Prostate gland (tissue), 2 donors: ENCODE measurements at regions not wholly inside any gene's neighbourhood (a gene's known extent, or its start where the extent isn't known, plus 50 kb on each side); places are given as distances from the start of the nearest gene placed in this dataset.

ENCODE experiments used
- DNase-seq: peaks from one replicate; pipeline ENCODE4 v3.0.0-alpha.2; 2019; ENCODE audit warnings: low spot score
- H3K27ac ChIP-seq, 2 donors: fragments of 200-600 bp; sonication (generic); 2 replicates each; pipeline ENCODE4 v1.5.1; 2017 to 2019
- H3K27me3 ChIP-seq: fragments of 200-600 bp; sonication (generic); replicated peaks from 2 replicates; pipeline ENCODE4 v1.5.1; 2019; ENCODE audit not compliant: insufficient read depth
- H3K36me3 ChIP-seq, 2 donors: fragments of 200-600 bp; sonication (generic); 1 replicate in 1 of 2; 2 replicates in 1 of 2; pipeline versions ENCODE4 v1.5.1 to v1.8.1; 2017 to 2019
- H3K4me1 ChIP-seq: fragments of 200-600 bp; sonication (generic); replicated peaks from 2 replicates; pipeline ENCODE4 v1.5.1; 2019
- H3K4me3 ChIP-seq, 2 donors: fragments of 200-600 bp; sonication (generic); 2 replicates each; pipeline ENCODE4 v1.5.1; 2017 to 2019
- H3K9me3 ChIP-seq: fragments of 200-600 bp; sonication (generic); 2 replicates; pipeline ENCODE4 v1.5.1; 2017
- POLR2A ChIP-seq: fragments of 450-650 bp; IDR thresholded peaks from one replicate; pipeline ENCODE4 v1.6.1; 2016; ENCODE audit warnings: antibody characterized with exemption, mild to moderate bottlenecking
- POLR2AphosphoS5 ChIP-seq: sonication (generic); formaldehyde crosslinking; IDR thresholded peaks from one replicate; pipeline ENCODE4 v1.6.1; 2017; ENCODE audit warnings: antibody characterized with exemption
- WGBS: methylation state at CpG from one replicate; pipeline ENCODE4 v1.1.5; 2018; 5-methylcytosine and 5-hydroxymethylcytosine counted together
- intact Hi-C: fragments of 100-400 bp; cut with DNase I; formaldehyde crosslinking; loops from one replicate; pipeline ENCODE4 v1.14.2; 2022
- TF ChIP-seq, protein P1 (sequence below), 4 experiments: fragments of 200-600 bp in 2 of 4; fragments of 450-650 bp in 2 of 4; sonication (generic) in 2 of 4; IDR thresholded peaks; 1 replicate in 3 of 4; 2 replicates in 1 of 4; pipeline ENCODE4 v1.5.1; 2016 to 2019; ENCODE audit warnings: antibody characterized with exemption in 4 of 4, mild to moderate bottlenecking in 2 of 4, moderate library complexity in 2 of 4

GRCh38 chr2:200733713-200734198 lies 78.0 kb upstream of the BZW1 start:
- Histone ChIP-seq H3K36me3 (no peaks in the 10 kb centered on the region), H3K9me3 (no peaks in the 10 kb centered on the region), H3K27ac (no peak overlapping the region), H3K27me3 (no peaks in the 10 kb centered on the region), H3K4me3 (no peak overlapping the region), H3K4me1 (no peaks in the 10 kb centered on the region)
- intact Hi-C loops: no loop called here
- DNase-seq: no peak
- TF ChIP-seq POLR2AphosphoS5 (no peak), POLR2A (no peak)
- TF ChIP-seq, protein P1, sequence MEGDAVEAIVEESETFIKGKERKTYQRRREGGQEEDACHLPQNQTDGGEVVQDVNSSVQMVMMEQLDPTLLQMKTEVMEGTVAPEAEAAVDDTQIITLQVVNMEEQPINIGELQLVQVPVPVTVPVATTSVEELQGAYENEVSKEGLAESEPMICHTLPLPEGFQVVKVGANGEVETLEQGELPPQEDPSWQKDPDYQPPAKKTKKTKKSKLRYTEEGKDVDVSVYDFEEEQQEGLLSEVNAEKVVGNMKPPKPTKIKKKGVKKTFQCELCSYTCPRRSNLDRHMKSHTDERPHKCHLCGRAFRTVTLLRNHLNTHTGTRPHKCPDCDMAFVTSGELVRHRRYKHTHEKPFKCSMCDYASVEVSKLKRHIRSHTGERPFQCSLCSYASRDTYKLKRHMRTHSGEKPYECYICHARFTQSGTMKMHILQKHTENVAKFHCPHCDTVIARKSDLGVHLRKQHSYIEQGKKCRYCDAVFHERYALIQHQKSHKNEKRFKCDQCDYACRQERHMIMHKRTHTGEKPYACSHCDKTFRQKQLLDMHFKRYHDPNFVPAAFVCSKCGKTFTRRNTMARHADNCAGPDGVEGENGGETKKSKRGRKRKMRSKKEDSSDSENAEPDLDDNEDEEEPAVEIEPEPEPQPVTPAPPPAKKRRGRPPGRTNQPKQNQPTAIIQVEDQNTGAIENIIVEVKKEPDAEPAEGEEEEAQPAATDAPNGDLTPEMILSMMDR (IDR thresholded peaks at IDR 0.05): no peak
- WGBS: 81% methylated on average over 3 of the region's 3 CpGs

DNA sequence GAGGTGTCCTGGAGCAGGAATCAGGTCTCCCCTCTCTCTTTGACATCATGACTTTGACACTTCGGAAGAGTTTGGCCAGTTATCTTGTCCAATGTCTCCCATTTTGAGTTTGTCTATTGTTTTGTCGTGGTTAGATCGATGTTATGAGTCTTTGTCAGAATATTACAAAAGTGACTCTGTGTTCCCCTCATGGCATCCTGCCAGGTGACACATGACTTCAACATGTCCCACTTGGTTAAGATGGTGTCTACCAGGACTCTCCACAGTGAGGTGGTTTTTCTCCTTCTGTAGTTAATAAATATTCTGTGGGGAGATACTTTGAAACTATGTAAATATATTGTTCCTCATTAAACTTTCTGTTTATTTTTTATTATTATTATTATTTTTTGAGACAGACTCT lies 76.6 kb upstream of the BZW1 start:
- Histone ChIP-seq H3K27me3 (no peaks in the 10 kb centered on the region), H3K4me1 (no peaks in the 10 kb centered on the region), H3K4me3 (no peak overlapping the region), H3K27ac (no peak overlapping the region), H3K36me3 (no peaks in the 10 kb centered on the region), H3K9me3 (no peaks in the 10 kb centered on the region)
- intact Hi-C loops: no loop called here
- no peak for DNase-seq
- WGBS: 69% methylated on average over 3 of the region's 3 CpGs
- TF ChIP-seq, protein P1 (IDR thresholded peaks at IDR 0.05): no peak
- no peak for TF ChIP-seq POLR2AphosphoS5
- no peak for TF ChIP-seq POLR2A

DNA sequence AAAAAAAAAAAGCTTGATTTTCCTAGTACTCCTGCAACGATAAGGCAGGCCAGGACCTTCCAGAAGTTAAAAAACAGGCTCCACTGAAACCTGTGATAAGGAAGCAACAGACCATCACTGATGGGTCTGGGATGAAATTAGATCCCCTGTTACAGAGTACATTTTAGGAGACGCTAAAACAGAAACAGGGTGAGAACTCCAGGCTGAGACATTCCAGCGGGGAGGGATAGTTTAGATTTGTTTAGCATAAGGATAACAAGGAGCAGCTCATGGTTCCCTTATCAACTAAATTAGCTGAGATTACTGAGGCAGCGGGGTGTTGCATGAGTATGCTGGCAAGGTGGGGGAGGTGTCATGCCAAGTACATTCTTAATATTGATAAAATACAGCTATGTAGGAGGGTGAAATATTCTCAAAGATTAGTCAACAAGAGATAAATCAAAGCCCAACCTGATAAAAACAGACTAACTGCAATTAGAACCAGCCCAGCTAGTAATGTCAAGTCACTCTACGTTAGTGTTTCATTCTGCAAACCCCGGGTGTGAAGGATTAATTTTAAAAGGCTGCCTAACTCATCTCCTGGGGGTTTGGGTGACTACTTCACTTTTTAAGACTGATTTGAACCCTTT lies 75.0 kb upstream of the BZW1 start:
- no peak overlapping the region for H3K4me3 ChIP-seq
- TF ChIP-seq POLR2AphosphoS5 (no peak), POLR2A (no peak)
- TF ChIP-seq, protein P1 (IDR thresholded peaks at IDR 0.05): no peak
- WGBS: 58% methylated on average over 6 of the region's 6 CpGs
- H3K27me3 ChIP-seq: no peaks in the 10 kb centered on the region
- no peaks in the 10 kb centered on the region for H3K36me3 ChIP-seq
- H3K9me3 ChIP-seq: no peaks in the 10 kb centered on the region
- intact Hi-C loops: no loop called here
- no peak for DNase-seq
- peaks cover 6% of the 10 kb centered on the region for H3K4me1 ChIP-seq
- H3K27ac ChIP-seq: no peak overlapping the region

- TF ChIP-seq, protein P1 (IDR thresholded peaks at IDR 0.05): no peak
- no peak for TF ChIP-seq POLR2AphosphoS5
- no peak for TF ChIP-seq POLR2A
- no peaks in the 10 kb centered on the region for H3K27me3 ChIP-seq
- 96% methylated on average over 4 of the region's 4 CpGs for WGBS
- H3K4me1 ChIP-seq: peaks cover 13% of the 10 kb centered on the region
- H3K4me3 ChIP-seq: no peak overlapping the region
- no peak overlapping the region for H3K27ac ChIP-seq
- no peaks in the 10 kb centered on the region for H3K9me3 ChIP-seq
- no peak for DNase-seq
- intact Hi-C loops: no loop called here
- H3K36me3 ChIP-seq: no peaks in the 10 kb centered on the region
Measured at GRCh38 chr2:200737585-200737984, 74.1 kb upstream of the BZW1 start.

- no peaks in the 10 kb centered on the region for H3K9me3 ChIP-seq
- H3K27ac ChIP-seq: no peak overlapping the region
- 93% methylated on average over 7 of the region's 7 CpGs for WGBS
- intact Hi-C loops: no loop called here
- H3K4me1 ChIP-seq: peaks cover 14% of the 10 kb centered on the region
- no peaks in the 10 kb centered on the region for H3K36me3 ChIP-seq
- H3K4me3 ChIP-seq: no peak overlapping the region
- DNase-seq: no peak
- TF ChIP-seq POLR2AphosphoS5: no peak
- TF ChIP-seq POLR2A: no peak
- TF ChIP-seq, protein P1 (IDR thresholded peaks at IDR 0.05): no peak
- no peaks in the 10 kb centered on the region for H3K27me3 ChIP-seq
Measured at GRCh38 chr2:200738590-200738989, 73.1 kb upstream of the BZW1 start.
